BLaER1 treated with 17β-estradiol and CSF1 and Interleukin-3, amounts not matched to agents 10 nM and 100 nM (cell line): ENCODE measurements at regions not wholly inside any gene's neighbourhood (a gene's known extent, or its start where the extent isn't known, plus 50 kb on each side); places are given as distances from the start of the nearest gene placed in this dataset.

ENCODE experiments used
- H3K27ac ChIP-seq, 11 experiments: shearing (Covaris generic); formaldehyde crosslinking; 2 replicates each; pipeline ENCODE4 v1.8.1; 2022
- H3K27me3 ChIP-seq, 11 experiments: shearing (Covaris generic); formaldehyde crosslinking; 2 replicates each; pipeline ENCODE4 v1.8.1; 2022
- H3K36me3 ChIP-seq, 11 experiments: shearing (Covaris generic); formaldehyde crosslinking; 2 replicates each; pipeline ENCODE4 v1.8.1; 2022
- H3K4me1 ChIP-seq, 10 experiments: shearing (Covaris generic); formaldehyde crosslinking; 2 replicates each; pipeline ENCODE4 v1.8.1; 2022
- H3K4me2 ChIP-seq, 11 experiments: shearing (Covaris generic); formaldehyde crosslinking; 2 replicates each; pipeline ENCODE4 v1.8.1; 2022
- H3K4me3 ChIP-seq, 10 experiments: shearing (Covaris generic); formaldehyde crosslinking; 2 replicates each; pipeline ENCODE4 v1.8.1; 2022
- H3K9ac ChIP-seq, 11 experiments: shearing (Covaris generic); formaldehyde crosslinking; 2 replicates each; pipeline ENCODE4 v1.8.1; 2022
- H3K9me3 ChIP-seq, 11 experiments: shearing (Covaris generic); formaldehyde crosslinking; replicated peaks in 1 of 11; 2 replicates each; pipeline ENCODE4 v1.8.1; 2022
- H4K20me1 ChIP-seq, 11 experiments: shearing (Covaris generic); formaldehyde crosslinking; 2 replicates each; pipeline ENCODE4 v1.8.1; 2022
- Cebpa-rat ChIP-seq, 11 experiments: shearing (Covaris generic); IDR thresholded peaks; 2 replicates each; pipeline ENCODE4 v1.8.1; 2022

DNA sequence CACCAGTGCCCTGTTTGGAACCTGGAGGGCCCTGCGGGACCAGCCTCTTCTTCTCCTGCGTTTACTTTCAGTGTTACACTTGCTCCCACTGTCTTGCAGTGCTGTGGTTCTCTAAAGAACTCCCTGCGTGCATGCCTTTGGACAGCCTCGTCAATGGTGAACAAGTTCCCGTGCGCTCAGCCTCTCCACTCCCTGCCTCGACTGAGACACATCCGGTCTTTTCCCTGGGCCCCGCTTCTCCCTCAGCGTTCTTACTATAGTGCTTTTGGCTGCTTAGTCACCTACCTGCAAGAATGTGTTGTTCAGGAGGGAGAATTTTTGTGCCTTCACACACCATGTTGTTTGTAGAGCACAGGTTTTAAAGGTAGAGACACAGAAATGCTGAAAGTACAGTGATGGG lies 520.7 kb upstream of the MKI67 start:
- H3K27me3 ChIP-seq = no peaks in the 10 kb centered on the region
- no peak for TF ChIP-seq Cebpa-rat (IDR thresholded peaks at IDR 0.05)
- H3K4me3 ChIP-seq = no peak overlapping the region

GRCh38 chr10:128657548-128657947 lies 531.3 kb upstream of the MKI67 start:
- H3K4me1 ChIP-seq = no peaks in the 10 kb centered on the region
- H3K27ac ChIP-seq = no peak overlapping the region

More for the DNA sequence above, 520.7 kb upstream of the MKI67 start:
- Histone ChIP-seq H3K9me3 (peaks cover 0 to 13% (median 0%) of the 10 kb centered on the region in 11 experiments; a peak in 6 of 22 replicates), H4K20me1 (no peaks in the 10 kb centered on the region), H3K27ac (no peak overlapping the region), H3K4me2 (no peak overlapping the region), H3K9ac (no peak overlapping the region), H3K36me3 (no peaks in the 10 kb centered on the region), H3K4me1 (peaks cover 0 to 9% (median 0%) of the 10 kb centered on the region in 10 experiments; a peak in 4 of 20 replicates)

DNA sequence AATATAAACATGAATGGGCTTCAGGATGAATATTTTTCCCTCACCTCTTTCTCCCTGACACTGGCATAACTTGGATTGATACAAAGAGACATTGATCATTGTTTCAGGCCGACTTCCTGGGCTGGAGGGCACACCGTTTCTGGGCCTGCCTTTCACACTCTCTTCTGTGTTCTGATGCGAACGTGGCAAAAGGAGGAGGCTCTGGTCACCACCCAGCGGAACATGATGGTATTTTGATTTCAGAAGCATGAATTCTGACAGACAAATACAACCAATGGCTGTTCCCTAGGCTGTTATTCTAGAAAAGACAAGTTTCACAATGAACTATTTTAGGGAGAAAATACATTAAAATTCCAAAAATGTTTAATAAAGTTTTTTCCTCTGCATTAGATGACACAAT lies 534.5 kb upstream of the MKI67 start:
- H3K9me3 ChIP-seq = peaks cover 7 to 14% (median 11%) of the 10 kb centered on the region in 11 experiments; a peak in 20 of 22 replicates
- TF ChIP-seq Cebpa-rat (IDR thresholded peaks at IDR 0.05) = no peak

More at GRCh38 chr10:128657548-128657947, 531.3 kb upstream of the MKI67 start:
- Histone ChIP-seq H3K9ac (no peak overlapping the region), H3K27me3 (no peaks in the 10 kb centered on the region), H4K20me1 (no peaks in the 10 kb centered on the region), H3K4me3 (no peak overlapping the region), H3K36me3 (no peaks in the 10 kb centered on the region), H3K9me3 (peaks cover 0 to 2% (median 0%) of the 10 kb centered on the region in 11 experiments; a peak in 1 of 22 replicates), H3K4me2 (no peak overlapping the region)
- no peak for TF ChIP-seq Cebpa-rat (IDR thresholded peaks at IDR 0.05)

GRCh38 chr10:128661404-128662197 lies 535.4 kb upstream of the MKI67 start:
- Histone ChIP-seq H3K4me2 (no peak overlapping the region), H3K4me1 (peaks cover 3 to 9% (median 8%) of the 10 kb centered on the region in 10 experiments; a peak in 10 of 20 replicates), H3K4me3 (no peak overlapping the region), H3K9me3 (peaks cover 7 to 14% (median 11%) of the 10 kb centered on the region in 11 experiments; a peak in 20 of 22 replicates), H4K20me1 (no peaks in the 10 kb centered on the region), H3K9ac (no peak overlapping the region), H3K27ac (no peak overlapping the region), H3K27me3 (no peaks in the 10 kb centered on the region), H3K36me3 (no peaks in the 10 kb centered on the region)
- TF ChIP-seq Cebpa-rat (IDR thresholded peaks at IDR 0.05) = no peak

More for the DNA sequence above, 534.5 kb upstream of the MKI67 start:
- Histone ChIP-seq H3K27ac (no peak overlapping the region), H3K4me3 (no peak overlapping the region), H4K20me1 (no peaks in the 10 kb centered on the region), H3K36me3 (no peaks in the 10 kb centered on the region), H3K4me1 (peaks cover 3 to 9% (median 8%) of the 10 kb centered on the region in 10 experiments; a peak in 10 of 20 replicates), H3K9ac (no peak overlapping the region), H3K4me2 (no peak overlapping the region), H3K27me3 (no peaks in the 10 kb centered on the region)

DNA sequence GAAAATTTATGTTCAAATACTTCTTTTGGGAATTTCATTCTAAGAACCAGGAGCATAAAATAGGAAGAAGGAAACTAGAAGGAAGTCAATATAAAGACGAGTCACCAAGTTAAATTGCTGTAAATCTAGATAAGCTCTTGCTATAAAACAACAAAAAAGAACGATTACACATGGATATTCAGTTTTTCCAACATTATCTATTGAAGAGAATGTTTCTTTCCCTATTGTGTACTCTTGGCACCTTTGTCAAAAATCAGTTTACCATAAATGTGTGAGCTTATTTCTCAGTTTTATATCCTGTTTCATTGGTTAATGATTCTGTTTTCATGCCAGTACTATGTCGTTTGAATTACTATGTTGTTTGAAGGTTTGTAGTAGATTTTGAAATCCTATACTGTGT lies 536.3 kb upstream of the MKI67 start:
- no peaks in the 10 kb centered on the region for H3K27me3 ChIP-seq
- H4K20me1 ChIP-seq = no peaks in the 10 kb centered on the region
- no peak for TF ChIP-seq Cebpa-rat (IDR thresholded peaks at IDR 0.05)

GRCh38 chr10:128664729-128665128 lies 538.5 kb upstream of the MKI67 start:
- peak in 8 of 11 experiments; percentile 19 to 90 (median 58); a peak in 12 of 22 replicates for TF ChIP-seq Cebpa-rat (IDR thresholded peaks at IDR 0.05)

More for the DNA sequence above, 536.3 kb upstream of the MKI67 start:
- peaks cover 7 to 14% (median 11%) of the 10 kb centered on the region in 11 experiments; a peak in 20 of 22 replicates for H3K9me3 ChIP-seq
- H3K36me3 ChIP-seq = no peaks in the 10 kb centered on the region
- H3K4me3 ChIP-seq = no peak overlapping the region
- peaks cover 3 to 9% (median 8%) of the 10 kb centered on the region in 10 experiments; a peak in 10 of 20 replicates for H3K4me1 ChIP-seq
- no peak overlapping the region for H3K4me2 ChIP-seq
- H3K9ac ChIP-seq = no peak overlapping the region
- no peak overlapping the region for H3K27ac ChIP-seq

GRCh38 chr10:128675405-128675804 lies 549.2 kb upstream of the MKI67 start:
- H3K27me3 ChIP-seq = no peaks in the 10 kb centered on the region
- 0 out of 20 replicates have a peak, but pooled peaks cover 0 to 4% (median 0%) of the 10 kb centered on the region in 10 experiments for H3K4me1 ChIP-seq
- H3K27ac ChIP-seq = no peak overlapping the region
- H4K20me1 ChIP-seq = no peaks in the 10 kb centered on the region
- no peak overlapping the region for H3K4me2 ChIP-seq
- no peaks in the 10 kb centered on the region for H3K9me3 ChIP-seq
- H3K36me3 ChIP-seq = no peaks in the 10 kb centered on the region
- no peak overlapping the region for H3K4me3 ChIP-seq
- H3K9ac ChIP-seq = no peak overlapping the region
- TF ChIP-seq Cebpa-rat (IDR thresholded peaks at IDR 0.05) = no peak

More at GRCh38 chr10:128664729-128665128, 538.5 kb upstream of the MKI67 start:
- Histone ChIP-seq H3K4me2 (peak overlapping the region in 10 of 11 experiments; percentile 20 to 48 (median 30); a peak in 16 of 22 replicates), H3K9me3 (peaks cover 7 to 14% (median 11%) of the 10 kb centered on the region in 11 experiments; a peak in 20 of 22 replicates), H3K36me3 (no peaks in the 10 kb centered on the region), H3K27me3 (no peaks in the 10 kb centered on the region), H3K4me1 (peaks cover 3 to 9% (median 8%) of the 10 kb centered on the region in 10 experiments; a peak in 10 of 20 replicates), H3K4me3 (no peak overlapping the region), H4K20me1 (no peaks in the 10 kb centered on the region), H3K9ac (peak overlapping the region in 4 of 11 experiments; percentile 13 to 53 (median 42); a peak in 5 of 22 replicates), H3K27ac (peak overlapping the region in 9 of 11 experiments; percentile 24 to 82 (median 74); a peak in 18 of 22 replicates)

- Histone ChIP-seq H3K9ac (no peak overlapping the region), H3K9me3 (no peaks in the 10 kb centered on the region), H3K4me2 (peak overlapping the region in 2 of 11 experiments; percentile 2 to 12; a peak in 1 of 22 replicates), H3K27me3 (no peaks in the 10 kb centered on the region), H4K20me1 (no peaks in the 10 kb centered on the region), H3K4me1 (peaks cover 0 to 15% (median 6%) of the 10 kb centered on the region in 10 experiments; a peak in 8 of 20 replicates), H3K27ac (no peak overlapping the region), H3K36me3 (no peaks in the 10 kb centered on the region), H3K4me3 (no peak overlapping the region)
- TF ChIP-seq Cebpa-rat (IDR thresholded peaks at IDR 0.05) = no peak
Measured at GRCh38 chr10:128680116-128680515, 553.9 kb upstream of the MKI67 start.

GRCh38 chr10:128684215-128684614 lies 558.0 kb upstream of the MKI67 start:
- Histone ChIP-seq H3K27ac (no peak overlapping the region), H3K9ac (no peak overlapping the region), H3K9me3 (no peaks in the 10 kb centered on the region), H4K20me1 (no peaks in the 10 kb centered on the region), H3K4me2 (no peak overlapping the region), H3K4me3 (no peak overlapping the region), H3K36me3 (no peaks in the 10 kb centered on the region), H3K4me1 (peaks cover 0 to 15% (median 6%) of the 10 kb centered on the region in 10 experiments; a peak in 8 of 20 replicates), H3K27me3 (no peaks in the 10 kb centered on the region)
- TF ChIP-seq Cebpa-rat (IDR thresholded peaks at IDR 0.05) = no peak
